HCT116 (cell line): ENCODE measurements at regions not wholly inside any gene's neighbourhood (a gene's known extent, or its start where the extent isn't known, plus 50 kb on each side); places are given as distances from the start of the nearest gene placed in this dataset.

Experiments
- ATAC-seq: fragments of 200-7000 bp; cut with Tn5 transposase; 2 replicates; pipeline ENCODE4 v1.9.1; 2020; ENCODE audit warnings: mild to moderate bottlenecking, moderate library complexity
- BruUV-seq: library from RNA; stranded (reverse); fragments of 400-500 nt; replicated peaks from 2 replicates; lab custom pipeline; 2021; lab: Mats Ljungman, UMichigan
- CTCF ChIA-PET: fragments of 300-600 bp; sonication (Branson Sonifier 250); formaldehyde crosslinking; loops from one replicate; lab custom pipeline; 2021; ENCODE audit warnings: antibody characterized with exemption; lab: Charles Lee
- POLR2A ChIA-PET: fragments of 300-600, 350-600 bp; sonication (Branson Sonifier 250); formaldehyde crosslinking; loops from one replicate; lab custom pipeline; 2021; ENCODE audit warnings: antibody characterized with exemption; lab: Charles Lee
- RAD21 ChIA-PET, 2 experiments: fragments of 300-600 bp; sonication (Branson Sonifier 250); formaldehyde crosslinking; loops; one replicate each; lab custom pipeline; 2023; ENCODE audit warnings: low total read pairs in 2 of 2; ENCODE audit not compliant: uncharacterized antibody in 2 of 2, unreplicated experiment in 2 of 2, low non-redundant PET in 1 of 2; lab: Charles Lee
- DNase-seq: peaks from one replicate; pipeline ENCODE4 v3.0.0-alpha.2; 2010; ENCODE audit warnings: low read depth, low spot score
- H2AFZ ChIP-seq: fragments of 200-600 bp; shearing (Covaris generic), sonication (generic); 2 replicates; pipeline ENCODE4 v1.6.1; 2017; ENCODE audit warnings: low read depth, mixed run types, mixed read lengths, antibody characterized with exemption, low read length; ENCODE audit not compliant: poor library complexity, severe bottlenecking
- H3K27ac ChIP-seq: 2 replicates; pipeline ENCODE4 v1.5.1; 2012; ENCODE audit warnings: low read depth, low read length
- H3K27me3 ChIP-seq: fragments of 200-600 bp; sonication (generic); 2 replicates; pipeline ENCODE4 v1.6.1; 2016; ENCODE audit warnings: mixed run types, low read length, mixed read lengths; ENCODE audit not compliant: insufficient read depth
- H3K36me3 ChIP-seq, 2 experiments: fragments of 200-500 bp in 1 of 2; fragments of 200-600 bp in 1 of 2; sonication (Bioruptor generic) in 1 of 2; sonication (generic) in 1 of 2; 2 replicates each; pipeline versions ENCODE4 v1.5.1 to v1.6.1; 2014 to 2016; ENCODE audit warnings: low read length in 2 of 2, inconsistent platforms in 1 of 2, mixed read lengths in 1 of 2, mixed run types in 1 of 2; ENCODE audit not compliant: insufficient read depth in 2 of 2, control insufficient read depth in 1 of 2
- H3K4me1 ChIP-seq, 2 experiments: fragments of 200-600 bp in 1 of 2; sonication (generic) in 1 of 2; 2 replicates each; pipeline versions ENCODE4 v1.5.1 to v1.6.1; 2012 to 2017; ENCODE audit warnings: low read length in 2 of 2, inconsistent platforms in 1 of 2, mild to moderate bottlenecking in 1 of 2, mixed read lengths in 1 of 2, mixed run types in 1 of 2, moderate library complexity in 1 of 2; ENCODE audit not compliant: insufficient read depth in 2 of 2, control insufficient read depth in 1 of 2
- H3K4me2 ChIP-seq: fragments of 200-600 bp; sonication (generic); 2 replicates; pipeline ENCODE4 v1.6.1; 2017; ENCODE audit warnings: mixed run types, low read length, mixed read lengths
- H3K4me3 ChIP-seq, 2 experiments: fragments of 200-600 bp in 1 of 2; sonication (generic) in 1 of 2; replicated peaks in 1 of 2; 2 replicates each; pipeline ENCODE4 v1.5.1; 2011 to 2016; ENCODE audit warnings: low read length in 2 of 2, control low read depth in 1 of 2, low read depth in 1 of 2, mild to moderate bottlenecking in 1 of 2, mixed read lengths in 1 of 2, mixed run types in 1 of 2
- H3K79me2 ChIP-seq: fragments of 200-600 bp; sonication (generic); 2 replicates; pipeline ENCODE4 v1.6.1; 2017; ENCODE audit warnings: mild to moderate bottlenecking, mixed run types, low read length, moderate library complexity, mixed read lengths; ENCODE audit not compliant: insufficient read depth
- H3K9ac ChIP-seq: fragments of 200-600 bp; sonication (generic); 2 replicates; pipeline ENCODE4 v1.6.1; 2016; ENCODE audit warnings: low read length, mixed read lengths
- H3K9me2 ChIP-seq: fragments of 200-600 bp; sonication (generic), shearing (Covaris generic); 2 replicates; pipeline ENCODE4 v1.6.1; 2017; ENCODE audit warnings: mixed run types, mild to moderate bottlenecking, moderate library complexity; ENCODE audit not compliant: insufficient read depth
- H3K9me3 ChIP-seq, 2 experiments: fragments of 200-500 bp in 1 of 2; fragments of 200-600 bp in 1 of 2; sonication (Bioruptor generic) in 1 of 2; sonication (generic) in 1 of 2; 2 replicates each; pipeline ENCODE4 v1.6.1; 2014 to 2017; ENCODE audit warnings: low read length in 2 of 2, mixed read lengths in 2 of 2, inconsistent platforms in 1 of 2, low read depth in 1 of 2, mild to moderate bottlenecking in 1 of 2, mixed run types in 1 of 2, moderate library complexity in 1 of 2; ENCODE audit not compliant: control insufficient read depth in 1 of 2, insufficient read depth in 1 of 2
- H4K20me1 ChIP-seq: fragments of 200-600 bp; sonication (generic), shearing (Covaris generic); 2 replicates; pipeline ENCODE4 v1.6.1; 2017; ENCODE audit warnings: mixed run types, mild to moderate bottlenecking, moderate library complexity; ENCODE audit not compliant: insufficient read depth
- CBX3 ChIP-seq: IDR thresholded peaks from 2 replicates; pipeline ENCODE4 v1.6.1; 2012; ENCODE audit warnings: low read depth
- CEBPB ChIP-seq: IDR thresholded peaks from 2 replicates; pipeline ENCODE4 v1.6.1; 2012; ENCODE audit warnings: low read depth
- EGR1 ChIP-seq: IDR thresholded peaks from 2 replicates; pipeline ENCODE4 v1.6.1; 2012; ENCODE audit warnings: low read depth
- EZH2 ChIP-seq: fragments of 200-600 bp; sonication (generic); IDR thresholded peaks from 2 replicates; pipeline ENCODE4 v1.6.1; 2017; ENCODE audit warnings: antibody characterized with exemption, mixed run types
- EZH2phosphoT487 ChIP-seq: fragments of 200-600 bp; IDR thresholded peaks from 2 replicates; pipeline ENCODE4 v1.6.1; 2018; ENCODE audit warnings: antibody characterized with exemption, borderline replicate concordance
- FOSL1 ChIP-seq: IDR thresholded peaks from 2 replicates; pipeline ENCODE4 v1.6.1; 2012; ENCODE audit warnings: low read depth
- JUND ChIP-seq: IDR thresholded peaks from 2 replicates; pipeline ENCODE4 v1.6.1; 2012
- POLR2A ChIP-seq: IDR thresholded peaks from 2 replicates; pipeline ENCODE4 v1.7.0; 2011; ENCODE audit warnings: borderline replicate concordance; ENCODE audit not compliant: insufficient read depth, insufficient read length; ENCODE audit errors: extremely low read depth
- POLR2AphosphoS5 ChIP-seq: IDR thresholded peaks from 2 replicates; pipeline ENCODE4 v1.6.1; 2011; ENCODE audit warnings: mild to moderate bottlenecking, low read depth, low read length, moderate library complexity
- RAD21 ChIP-seq: IDR thresholded peaks from 2 replicates; pipeline ENCODE4 v1.6.1; 2012; ENCODE audit warnings: low read depth, mild to moderate bottlenecking
- REST ChIP-seq: IDR thresholded peaks from 2 replicates; pipeline ENCODE4 v1.6.1; 2012; ENCODE audit warnings: low read depth
- SIN3A ChIP-seq: IDR thresholded peaks from 2 replicates; pipeline ENCODE4 v1.6.1; 2012; ENCODE audit warnings: low read depth
- SP1 ChIP-seq: IDR thresholded peaks from 2 replicates; pipeline ENCODE4 v1.6.1; 2012; ENCODE audit warnings: low read depth
- ZNF274 ChIP-seq: fragments of 200-500 bp; sonication (Bioruptor generic); IDR thresholded peaks from 2 replicates; pipeline ENCODE4 v1.6.1; 2014; ENCODE audit warnings: mild to moderate bottlenecking, low read depth, low read length, inconsistent platforms
- intact Hi-C: fragments of 100-400 bp; cut with micrococcal nuclease; formaldehyde crosslinking; loops from 2 replicates; pipeline ENCODE4 v1.10.0; 2022
- TF ChIP-seq, protein P1 (sequence below): IDR thresholded peaks from 2 replicates; pipeline ENCODE4 v1.6.1; 2012
- TF ChIP-seq, protein P2 (sequence below), 3 experiments: fragments of 200-600 bp in 1 of 3; sonication (generic) in 1 of 3; IDR thresholded peaks in 2 of 3; conservative IDR thresholded peaks in 1 of 3; 2 replicates each; pipeline ENCODE4 v1.5.1; 2012 to 2017; ENCODE audit warnings: low read depth in 2 of 3, low read length in 2 of 3, antibody characterized with exemption in 1 of 3, borderline replicate concordance in 1 of 3, control low read depth in 1 of 3, mild to moderate bottlenecking in 1 of 3, mixed read lengths in 1 of 3, mixed run types in 1 of 3, moderate library complexity in 1 of 3; ENCODE audit not compliant: insufficient read depth in 1 of 3

DNA sequence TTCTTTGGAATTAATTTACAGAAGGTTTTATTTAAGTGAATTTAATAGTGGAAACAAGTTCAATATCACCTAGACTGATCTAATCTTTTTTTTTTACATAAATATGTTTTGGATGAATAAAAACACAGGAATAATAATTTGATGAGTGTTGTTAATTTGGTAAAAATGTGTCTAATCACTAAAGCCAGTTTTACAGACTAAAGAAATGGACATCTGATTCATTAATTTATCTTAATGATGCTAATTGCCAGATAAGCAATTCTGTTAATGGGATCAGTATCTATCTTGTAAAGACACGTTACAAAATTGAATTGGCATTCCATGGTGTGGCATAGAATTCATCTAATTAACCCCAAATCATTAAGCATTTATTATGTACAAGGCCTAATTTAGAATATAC is 743.3 kb upstream of the CDH6 start (continued):
- TF ChIP-seq REST (no peak), EZH2phosphoT487 (no peak), SP1 (no peak), SIN3A (no peak), EGR1 (no peak), FOSL1 (no peak), CEBPB (no peak)
- TF ChIP-seq, protein P1, sequence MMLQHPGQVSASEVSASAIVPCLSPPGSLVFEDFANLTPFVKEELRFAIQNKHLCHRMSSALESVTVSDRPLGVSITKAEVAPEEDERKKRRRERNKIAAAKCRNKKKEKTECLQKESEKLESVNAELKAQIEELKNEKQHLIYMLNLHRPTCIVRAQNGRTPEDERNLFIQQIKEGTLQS, result no peak

DNA sequence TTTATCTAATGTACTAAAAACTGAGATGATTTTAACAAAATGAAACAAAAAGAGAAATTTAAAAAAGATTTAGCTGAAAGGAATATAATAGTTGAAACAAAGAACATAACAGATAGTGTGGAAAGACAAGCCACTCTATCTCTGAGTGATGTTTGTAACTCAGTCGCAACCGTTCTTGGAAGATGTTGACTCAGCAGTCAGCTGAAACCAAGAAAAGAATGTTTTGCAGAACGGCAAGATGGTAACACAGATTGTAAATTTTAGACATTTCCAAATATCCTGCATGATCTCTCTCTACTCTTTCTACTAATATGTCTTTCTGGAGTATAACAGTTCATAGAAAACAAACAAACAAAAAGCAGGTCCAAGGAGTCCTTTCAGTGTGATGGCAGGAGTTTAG is 746.1 kb upstream of the CDH6 start:
- intact Hi-C loops, result no loop called here
- BruUV-seq, result no TSS peak
- POLR2A ChIA-PET, result no interaction called here
- TF ChIP-seq EZH2, result no peak
- TF ChIP-seq ZNF274, result no peak
- TF ChIP-seq, protein P2, sequence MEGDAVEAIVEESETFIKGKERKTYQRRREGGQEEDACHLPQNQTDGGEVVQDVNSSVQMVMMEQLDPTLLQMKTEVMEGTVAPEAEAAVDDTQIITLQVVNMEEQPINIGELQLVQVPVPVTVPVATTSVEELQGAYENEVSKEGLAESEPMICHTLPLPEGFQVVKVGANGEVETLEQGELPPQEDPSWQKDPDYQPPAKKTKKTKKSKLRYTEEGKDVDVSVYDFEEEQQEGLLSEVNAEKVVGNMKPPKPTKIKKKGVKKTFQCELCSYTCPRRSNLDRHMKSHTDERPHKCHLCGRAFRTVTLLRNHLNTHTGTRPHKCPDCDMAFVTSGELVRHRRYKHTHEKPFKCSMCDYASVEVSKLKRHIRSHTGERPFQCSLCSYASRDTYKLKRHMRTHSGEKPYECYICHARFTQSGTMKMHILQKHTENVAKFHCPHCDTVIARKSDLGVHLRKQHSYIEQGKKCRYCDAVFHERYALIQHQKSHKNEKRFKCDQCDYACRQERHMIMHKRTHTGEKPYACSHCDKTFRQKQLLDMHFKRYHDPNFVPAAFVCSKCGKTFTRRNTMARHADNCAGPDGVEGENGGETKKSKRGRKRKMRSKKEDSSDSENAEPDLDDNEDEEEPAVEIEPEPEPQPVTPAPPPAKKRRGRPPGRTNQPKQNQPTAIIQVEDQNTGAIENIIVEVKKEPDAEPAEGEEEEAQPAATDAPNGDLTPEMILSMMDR (IDR thresholded peaks at IDR 0.05 in 2 of 3, conservative IDR thresholded peaks at IDR 0.05 in 1 of 3; ENCODE audit: borderline replicate concordance in 1 of 3, insufficient read depth in 1 of 3, low read depth in 2 of 3, low read length in 2 of 3), result no peak
- no peak for TF ChIP-seq REST
- no peak for TF ChIP-seq RAD21
- TF ChIP-seq SP1, result no peak
- TF ChIP-seq, protein P1, result no peak
- TF ChIP-seq CEBPB, result no peak
- TF ChIP-seq POLR2A, result no peak
- no peak for TF ChIP-seq JUND
- TF ChIP-seq FOSL1, result no peak
- TF ChIP-seq POLR2AphosphoS5, result no peak
- TF ChIP-seq EGR1, result no peak
- no peak for TF ChIP-seq CBX3

More for the DNA sequence above, 746.1 kb upstream of the CDH6 start:
- H3K9me3 ChIP-seq, result peaks cover 13 to 34% of the 10 kb centered on the region in 2 experiments; a peak in 2 of 4 replicates
- no peaks in the 10 kb centered on the region for H3K9me2 ChIP-seq
- no peak overlapping the region for H3K4me3 ChIP-seq
- no peak overlapping the region for H3K4me2 ChIP-seq
- ChIA-PET CTCF (no interaction called here), RAD21 (no interaction called here)
- ATAC-seq, result no peak
- no peaks in the 10 kb centered on the region for H3K36me3 ChIP-seq
- no peaks in the 10 kb centered on the region for H3K27me3 ChIP-seq
- no peak overlapping the region for H3K9ac ChIP-seq
- no peaks in the 10 kb centered on the region for H3K79me2 ChIP-seq
- H4K20me1 ChIP-seq, result no peaks in the 10 kb centered on the region
- no peaks in the 10 kb centered on the region for H3K4me1 ChIP-seq
- H3K27ac ChIP-seq, result no peak overlapping the region
- no peak overlapping the region for H2AFZ ChIP-seq
- DNase-seq, result no peak
